ENCODE measurements at regions not wholly inside any gene's neighbourhood (a gene's known extent, or its start where the extent isn't known, plus 50 kb on each side); places are given as distances from the start of the nearest gene placed in this dataset.

DNA sequence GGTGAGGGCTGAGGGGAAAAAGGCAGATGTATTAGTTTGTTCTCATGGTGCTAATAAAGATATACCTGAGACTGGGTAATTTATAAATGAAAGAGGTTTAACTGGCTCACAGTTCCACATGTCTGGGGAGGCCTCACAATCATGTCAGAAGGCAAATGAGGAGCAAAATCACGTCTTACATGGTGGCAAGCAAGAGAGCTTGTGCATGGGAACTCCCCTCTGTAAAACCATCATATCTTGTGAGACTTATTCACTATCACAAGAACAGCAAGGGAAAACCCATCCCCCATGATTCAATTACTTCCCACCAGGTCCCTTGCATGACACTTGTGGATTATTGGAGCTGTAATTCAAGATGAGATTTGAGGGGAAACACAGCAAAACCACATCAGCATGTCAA lies 1220.9 kb downstream of the GALC start:
- H3K27ac ChIP-seq (ENCODE audit: low read depth, low read length), result no peak overlapping the region
- no peaks in the 10 kb centered on the region for H3K4me1 ChIP-seq (ENCODE audit: control insufficient read depth, insufficient read depth, low read length)
- Mint-ChIP-seq H3K36me3 (ENCODE audit: low read depth) (peaks cover 10% of the 10 kb centered on the region), H3K4me1 (peaks cover 3% of the 10 kb centered on the region), H3K27ac (no peak overlapping the region), H3K4me3 (no peak overlapping the region), H3K27me3 (ENCODE audit: insufficient read depth) (peaks cover 3% of the 10 kb centered on the region), H3K9me3 (peaks cover 27% of the 10 kb centered on the region)
- no peaks in the 10 kb centered on the region for H3K36me3 ChIP-seq (ENCODE audit: control insufficient read depth, insufficient read depth, low read length)
- no peak overlapping the region for H3K4me3 ChIP-seq (ENCODE audit: low read length)
- H3K27me3 ChIP-seq (ENCODE audit: control insufficient read depth, insufficient read depth, low read length, poor library complexity, severe bottlenecking), result no peaks in the 10 kb centered on the region
- H3K9me3 ChIP-seq (ENCODE audit: control insufficient read depth, low read length), result peaks cover 19% of the 10 kb centered on the region
- no peak overlapping the region for H3K9ac ChIP-seq (ENCODE audit: extremely low read depth, low read length, poor library complexity, severe bottlenecking)
- TF ChIP-seq, protein P1, sequence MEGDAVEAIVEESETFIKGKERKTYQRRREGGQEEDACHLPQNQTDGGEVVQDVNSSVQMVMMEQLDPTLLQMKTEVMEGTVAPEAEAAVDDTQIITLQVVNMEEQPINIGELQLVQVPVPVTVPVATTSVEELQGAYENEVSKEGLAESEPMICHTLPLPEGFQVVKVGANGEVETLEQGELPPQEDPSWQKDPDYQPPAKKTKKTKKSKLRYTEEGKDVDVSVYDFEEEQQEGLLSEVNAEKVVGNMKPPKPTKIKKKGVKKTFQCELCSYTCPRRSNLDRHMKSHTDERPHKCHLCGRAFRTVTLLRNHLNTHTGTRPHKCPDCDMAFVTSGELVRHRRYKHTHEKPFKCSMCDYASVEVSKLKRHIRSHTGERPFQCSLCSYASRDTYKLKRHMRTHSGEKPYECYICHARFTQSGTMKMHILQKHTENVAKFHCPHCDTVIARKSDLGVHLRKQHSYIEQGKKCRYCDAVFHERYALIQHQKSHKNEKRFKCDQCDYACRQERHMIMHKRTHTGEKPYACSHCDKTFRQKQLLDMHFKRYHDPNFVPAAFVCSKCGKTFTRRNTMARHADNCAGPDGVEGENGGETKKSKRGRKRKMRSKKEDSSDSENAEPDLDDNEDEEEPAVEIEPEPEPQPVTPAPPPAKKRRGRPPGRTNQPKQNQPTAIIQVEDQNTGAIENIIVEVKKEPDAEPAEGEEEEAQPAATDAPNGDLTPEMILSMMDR (conservative IDR thresholded peaks at IDR 0.05), result no peak
- DNase-seq, result no peak
- WGBS, 2 experiments (ENCODE audit: insufficient coverage in 1 of 2, insufficient read length in 1 of 2), result 83% methylated on average over 1 of the region's 1 CpG

DNA sequence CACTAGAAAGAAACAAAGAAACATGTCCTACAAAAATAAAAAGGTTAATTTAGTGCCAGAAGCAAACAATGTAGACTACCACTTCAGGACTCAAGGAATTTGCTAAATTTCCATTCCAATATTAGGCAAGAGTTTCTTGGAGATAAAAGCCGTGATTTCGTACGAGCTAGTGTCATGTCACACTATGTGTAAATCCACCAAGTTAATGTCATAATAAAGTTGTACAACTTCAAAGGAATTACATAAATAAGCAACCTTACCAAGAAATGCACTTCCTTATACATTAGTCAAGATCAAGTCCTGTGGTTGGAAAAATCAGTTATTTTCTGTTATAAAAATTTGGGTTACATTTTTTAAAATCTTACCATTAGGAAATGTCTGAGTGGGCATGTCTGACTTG lies 1222.8 kb downstream of the GALC start:
- Histone ChIP-seq H3K9ac (ENCODE audit: extremely low read depth, low read length, poor library complexity, severe bottlenecking) (no peak overlapping the region), H3K27ac (ENCODE audit: low read depth, low read length) (no peak overlapping the region), H3K4me3 (ENCODE audit: low read length) (no peak overlapping the region), H3K27me3 (ENCODE audit: control insufficient read depth, insufficient read depth, low read length, poor library complexity, severe bottlenecking) (no peaks in the 10 kb centered on the region), H3K36me3 (ENCODE audit: control insufficient read depth, insufficient read depth, low read length) (no peaks in the 10 kb centered on the region), H3K4me1 (ENCODE audit: control insufficient read depth, insufficient read depth, low read length) (no peaks in the 10 kb centered on the region), H3K9me3 (ENCODE audit: control insufficient read depth, low read length) (peaks cover 3% of the 10 kb centered on the region)
- H3K27ac Mint-ChIP-seq, result no peak overlapping the region
- peaks cover 2% of the 10 kb centered on the region for H3K36me3 Mint-ChIP-seq (ENCODE audit: low read depth)
- H3K4me3 Mint-ChIP-seq, result no peak overlapping the region
- TF ChIP-seq, protein P1 (conservative IDR thresholded peaks at IDR 0.05), result no peak
- H3K27me3 Mint-ChIP-seq (ENCODE audit: insufficient read depth), result peaks cover 3% of the 10 kb centered on the region
- peaks cover 3% of the 10 kb centered on the region for H3K4me1 Mint-ChIP-seq
- 80 to 94% methylated on average over 2 to 3 of the region's 3 CpGs for WGBS, 2 experiments (ENCODE audit: insufficient coverage in 1 of 2, insufficient read length in 1 of 2)
- no peak for DNase-seq
- peaks cover 11% of the 10 kb centered on the region for H3K9me3 Mint-ChIP-seq

DNA sequence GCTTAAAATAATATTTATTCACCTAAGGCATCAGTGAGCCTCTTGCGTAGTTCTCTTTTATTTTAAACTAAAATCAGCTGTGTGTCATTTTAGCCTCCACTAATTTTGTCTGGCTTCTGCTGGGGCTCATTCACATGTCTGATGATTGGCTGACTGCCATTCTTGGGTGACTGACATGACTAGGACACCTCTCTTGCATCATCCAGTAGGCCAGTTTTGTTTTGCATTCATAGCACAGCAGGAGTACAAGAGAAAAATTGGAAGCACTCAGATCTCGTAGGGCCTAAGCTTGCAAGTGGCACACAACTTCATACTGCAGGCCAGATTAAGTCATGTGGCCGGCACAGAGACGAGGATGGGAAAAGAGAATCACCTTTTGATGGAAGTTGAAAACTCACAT lies 1226.5 kb downstream of the GALC start:
- Histone ChIP-seq H3K9ac (ENCODE audit: extremely low read depth, low read length, poor library complexity, severe bottlenecking) (no peak overlapping the region), H3K4me3 (ENCODE audit: low read length) (no peak overlapping the region), H3K36me3 (ENCODE audit: control insufficient read depth, insufficient read depth, low read length) (no peaks in the 10 kb centered on the region), H3K4me1 (ENCODE audit: control insufficient read depth, insufficient read depth, low read length) (no peaks in the 10 kb centered on the region), H3K9me3 (ENCODE audit: control insufficient read depth, low read length) (no peaks in the 10 kb centered on the region), H3K27me3 (ENCODE audit: control insufficient read depth, insufficient read depth, low read length, poor library complexity, severe bottlenecking) (no peaks in the 10 kb centered on the region), H3K27ac (ENCODE audit: low read depth, low read length) (no peak overlapping the region)
- DNase-seq, result no peak
- H3K36me3 Mint-ChIP-seq (ENCODE audit: low read depth), result no peaks in the 10 kb centered on the region
- no peak overlapping the region for H3K4me3 Mint-ChIP-seq
- H3K9me3 Mint-ChIP-seq, result no peaks in the 10 kb centered on the region
- H3K27ac Mint-ChIP-seq, result no peak overlapping the region
- WGBS, 2 experiments (ENCODE audit: insufficient coverage in 1 of 2, insufficient read length in 1 of 2), result 75 to 93% methylated on average over 2 to 4 of the region's 4 CpGs
- H3K27me3 Mint-ChIP-seq (ENCODE audit: insufficient read depth), result no peaks in the 10 kb centered on the region
- H3K4me1 Mint-ChIP-seq, result no peaks in the 10 kb centered on the region
- TF ChIP-seq, protein P1 (conservative IDR thresholded peaks at IDR 0.05), result no peak

Measured in endodermal cell (in vitro differentiated cells).